H1 (cell line): ENCODE measurements at regions not wholly inside any gene's neighbourhood (a gene's known extent, or its start where the extent isn't known, plus 50 kb on each side); places are given as distances from the start of the nearest gene placed in this dataset.

Experiments
- CTCF ChIA-PET: fragments of 300-600 bp; sonication (Branson Sonifier 250); formaldehyde crosslinking; loops from one replicate; lab custom pipeline; 2021; ENCODE audit not compliant: partially characterized antibody; lab: Charles Lee
- POLR2A ChIA-PET: fragments of 300-600 bp; sonication (Branson Sonifier 250); formaldehyde crosslinking; loops from one replicate; lab custom pipeline; 2021; ENCODE audit warnings: inconsistent platforms; ENCODE audit not compliant: partially characterized antibody; lab: Charles Lee
- DNase-seq, 2 experiments: peaks; one replicate each; pipeline versions ENCODE4 v3.0.0 to v3.0.0-alpha.2; 2010 to 2022; ENCODE audit warnings: low spot score in 2 of 2, low read depth in 1 of 2, mixed read lengths in 1 of 2
- FAIRE-seq: peaks from 2 replicates; lab custom pipeline; 2011; peaks lifted over from hg19 to GRCh38; lab: Jason Lieb, UNC
- H2AFZ ChIP-seq: 2 replicates; pipeline ENCODE4 v1.8.1; 2012; ENCODE audit warnings: low read length, inconsistent platforms
- H2AK5ac ChIP-seq: 2 replicates; pipeline ENCODE4 v1.6.1; 2013; ENCODE audit warnings: low read depth, low read length
- H2BK120ac ChIP-seq: replicated peaks from 2 replicates; pipeline ENCODE3; 2013; ENCODE audit warnings: low read depth, low read length, inconsistent platforms
- H2BK12ac ChIP-seq: 2 replicates; pipeline ENCODE4 v1.6.1; 2013; ENCODE audit warnings: low read depth, low read length
- H2BK15ac ChIP-seq: 2 replicates; pipeline ENCODE4 v1.6.1; 2013; ENCODE audit warnings: low read length
- H2BK20ac ChIP-seq: 2 replicates; pipeline ENCODE4 v1.6.1; 2013; ENCODE audit warnings: low read length
- H2BK5ac ChIP-seq: 2 replicates; pipeline ENCODE4 v1.6.1; 2013; ENCODE audit warnings: low read depth, low read length
- H3K14ac ChIP-seq: 2 replicates; pipeline ENCODE4 v1.6.1; 2013; ENCODE audit warnings: inconsistent platforms; ENCODE audit not compliant: insufficient read length
- H3K18ac ChIP-seq: 2 replicates; pipeline ENCODE4 v1.6.1; 2013; ENCODE audit warnings: low read length; ENCODE audit errors: extremely low read depth
- H3K23ac ChIP-seq: 2 replicates; pipeline ENCODE4 v1.6.1; 2013; ENCODE audit warnings: inconsistent platforms; ENCODE audit not compliant: insufficient read length
- H3K23me2 ChIP-seq: 2 replicates; pipeline ENCODE4 v1.6.1; 2013; ENCODE audit warnings: low read depth, low read length
- H3K27ac ChIP-seq: 2 replicates; pipeline ENCODE4 v1.6.1; 2011; ENCODE audit warnings: low read depth, low read length, inconsistent platforms
- H3K27me3 ChIP-seq, 4 experiments: replicated peaks in 1 of 4; 1 replicate in 1 of 4; 2 replicates in 3 of 4; pipeline versions ENCODE4 v1.6.1 to v1.8.1; 2011 to 2013; ENCODE audit warnings: low read length in 3 of 4, mild to moderate bottlenecking in 3 of 4, inconsistent platforms in 2 of 4, mixed read lengths in 2 of 4, moderate library complexity in 1 of 4; ENCODE audit not compliant: control insufficient read depth in 3 of 4, insufficient read depth in 3 of 4; ENCODE audit errors: extremely low read depth in 1 of 4
- H3K36me3 ChIP-seq, 4 experiments: 2 replicates each; pipeline versions ENCODE4 v1.6.1 to v1.8.1; 2011 to 2013; ENCODE audit warnings: mild to moderate bottlenecking in 4 of 4, low read length in 3 of 4, moderate library complexity in 2 of 4, control low read depth in 1 of 4, inconsistent platforms in 1 of 4; ENCODE audit not compliant: insufficient read depth in 4 of 4, control insufficient read depth in 2 of 4
- H3K4ac ChIP-seq: replicated peaks from 2 replicates; pipeline ENCODE3; 2013; ENCODE audit warnings: low read length, low read depth, mixed read lengths, inconsistent platforms; ENCODE audit not compliant: insufficient read length
- H3K4me1 ChIP-seq, 4 experiments: replicated peaks in 1 of 4; 1 replicate in 1 of 4; 2 replicates in 3 of 4; pipeline versions ENCODE4 v1.6.1 to v1.8.1; 2011 to 2013; ENCODE audit warnings: low read length in 3 of 4, inconsistent platforms in 2 of 4, mixed read lengths in 1 of 4; ENCODE audit not compliant: insufficient read depth in 4 of 4, control insufficient read depth in 3 of 4
- H3K4me2 ChIP-seq, 2 experiments: 2 replicates each; pipeline versions ENCODE4 v1.6.1 to v1.8.1; 2011 to 2013; ENCODE audit warnings: low read depth in 2 of 2, low read length in 2 of 2, control low read depth in 1 of 2, inconsistent platforms in 1 of 2, mild to moderate bottlenecking in 1 of 2; ENCODE audit not compliant: insufficient read depth in 1 of 2
- H3K4me3 ChIP-seq, 4 experiments: fragments of 200-600, 300-600 bp in 1 of 4; sonication (generic), shearing (Covaris generic), sonication (Bioruptor Twin) in 1 of 4; 2 replicates each; pipeline versions ENCODE4 v1.5.1 to v1.8.1; 2011 to 2016; ENCODE audit warnings: low read length in 4 of 4, low read depth in 3 of 4, control low read depth in 2 of 4, inconsistent platforms in 2 of 4, mild to moderate bottlenecking in 2 of 4, mixed read lengths in 1 of 4, moderate library complexity in 1 of 4; ENCODE audit not compliant: insufficient read depth in 2 of 4; ENCODE audit errors: extremely low read depth in 1 of 4
- H3K56ac ChIP-seq: replicated peaks from 2 replicates; pipeline ENCODE3; 2013; ENCODE audit warnings: low read depth, mild to moderate bottlenecking, mixed read lengths, low read length, inconsistent platforms; ENCODE audit not compliant: insufficient read length
- H3K79me1 ChIP-seq: 2 replicates; pipeline ENCODE4 v1.6.1; 2013; ENCODE audit warnings: low read depth, low read length, control low read depth
- H3K79me2 ChIP-seq, 2 experiments: 2 replicates each; pipeline versions ENCODE4 v1.6.1 to v1.8.1; 2012 to 2013; ENCODE audit warnings: low read length in 2 of 2, mild to moderate bottlenecking in 2 of 2, inconsistent platforms in 1 of 2; ENCODE audit not compliant: insufficient read depth in 2 of 2, control insufficient read depth in 1 of 2
- H3K9ac ChIP-seq, 4 experiments: replicated peaks in 1 of 4; 1 replicate in 1 of 4; 2 replicates in 3 of 4; pipeline versions ENCODE4 v1.6.1 to v1.8.1; 2011 to 2013; ENCODE audit warnings: low read depth in 3 of 4, low read length in 3 of 4, control low read depth in 2 of 4, mild to moderate bottlenecking in 2 of 4, moderate library complexity in 2 of 4, inconsistent platforms in 1 of 4; ENCODE audit errors: extremely low read depth in 1 of 4
- H3K9me3 ChIP-seq, 2 experiments: 2 replicates each; pipeline versions ENCODE4 v1.6.1 to v1.8.1; 2012 to 2013; ENCODE audit warnings: mild to moderate bottlenecking in 2 of 2, moderate library complexity in 2 of 2, control low read depth in 1 of 2, inconsistent platforms in 1 of 2, low read depth in 1 of 2, low read length in 1 of 2, mixed read lengths in 1 of 2; ENCODE audit not compliant: insufficient read depth in 2 of 2
- H4K20me1 ChIP-seq, 2 experiments: replicated peaks in 1 of 2; 2 replicates each; pipeline versions ENCODE3 to v1.8.1; 2011 to 2013; ENCODE audit warnings: inconsistent platforms in 2 of 2, low read length in 2 of 2, mild to moderate bottlenecking in 1 of 2; ENCODE audit not compliant: insufficient read depth in 2 of 2, control insufficient read depth in 1 of 2
- H4K5ac ChIP-seq: 2 replicates; pipeline ENCODE4 v1.6.1; 2013; ENCODE audit warnings: low read length, low read depth, mixed read lengths, inconsistent platforms; ENCODE audit not compliant: insufficient read length
- H4K8ac ChIP-seq: 2 replicates; pipeline ENCODE4 v1.8.0; 2013; ENCODE audit warnings: mild to moderate bottlenecking, moderate library complexity, low read length, inconsistent platforms; ENCODE audit not compliant: insufficient read depth; ENCODE audit errors: extremely low read depth
- H4K91ac ChIP-seq: replicated peaks from 2 replicates; pipeline ENCODE3; 2013; ENCODE audit warnings: low read length, mixed read lengths, inconsistent platforms; ENCODE audit not compliant: insufficient read length
- ASH2L ChIP-seq: fragments of 200-600, 300-600 bp; sonication (generic); IDR thresholded peaks from one replicate; pipeline ENCODE4 v1.7.1; 2017; ENCODE audit warnings: low read length
- BACH1 ChIP-seq: IDR thresholded peaks from 2 replicates; pipeline ENCODE4 v1.6.1; 2012; ENCODE audit warnings: low read length, improper control_type of control experiment
- EP300 ChIP-seq, 2 experiments: IDR thresholded peaks; 1 replicate in 1 of 2; 2 replicates in 1 of 2; pipeline ENCODE4 v1.6.1; 2011 to 2012; ENCODE audit warnings: low read depth in 2 of 2, low read length in 2 of 2, mild to moderate bottlenecking in 2 of 2, borderline replicate concordance in 1 of 2, inconsistent platforms in 1 of 2, moderate library complexity in 1 of 2
- HDAC6 ChIP-seq: IDR thresholded peaks from one replicate; pipeline ENCODE4 v1.7.1; 2012; ENCODE audit warnings: low read depth, mild to moderate bottlenecking, inconsistent platforms, low read length, moderate library complexity
- KDM1A ChIP-seq: fragments of 200-600, 300-600 bp; sonication (generic); IDR thresholded peaks from 2 replicates; pipeline ENCODE4 v1.7.1; 2016; ENCODE audit warnings: mild to moderate bottlenecking, low read length, borderline replicate concordance
- KDM4A ChIP-seq: IDR thresholded peaks from one replicate; pipeline ENCODE4 v1.7.1; 2012; ENCODE audit warnings: low read depth, mild to moderate bottlenecking, moderate library complexity, low read length, inconsistent platforms; ENCODE audit not compliant: severe bottlenecking
- PHF8 ChIP-seq: fragments of 200-600 bp; sonication (generic); conservative IDR thresholded peaks from 2 replicates; pipeline ENCODE4 v1.7.1; 2012; ENCODE audit warnings: low read depth, mild to moderate bottlenecking, inconsistent platforms, low read length, moderate library complexity
- POLR2A ChIP-seq, 2 experiments: IDR thresholded peaks; 1 replicate in 1 of 2; 2 replicates in 1 of 2; pipeline ENCODE4 v1.6.1; 2011; ENCODE audit warnings: low read depth in 2 of 2, low read length in 2 of 2, mild to moderate bottlenecking in 2 of 2; ENCODE audit errors: control extremely low read depth in 1 of 2
- POLR2AphosphoS5 ChIP-seq: IDR thresholded peaks from 2 replicates; pipeline ENCODE4 v1.6.1; 2011; ENCODE audit warnings: low read depth, low read length
- RFX5 ChIP-seq: IDR thresholded peaks from 2 replicates; pipeline ENCODE4 v1.6.1; 2011; ENCODE audit warnings: low read depth, low read length, improper control_type of control experiment, borderline replicate concordance
- RNF2 ChIP-seq: fragments of 200-900, 300-1000 bp; sonication (generic); IDR thresholded peaks from 2 replicates; pipeline ENCODE4 v1.7.1; 2016; ENCODE audit warnings: borderline replicate concordance, low read depth, mild to moderate bottlenecking, antibody characterized with exemption, low read length; ENCODE audit not compliant: poor library complexity, severe bottlenecking; ENCODE audit errors: missing control alignments
- RXRA ChIP-seq: IDR thresholded peaks from 2 replicates; pipeline ENCODE4 v1.6.1; 2011; ENCODE audit warnings: low read depth, mild to moderate bottlenecking, low read length, moderate library complexity; ENCODE audit not compliant: insufficient read depth
- SIX5 ChIP-seq: IDR thresholded peaks from 2 replicates; pipeline ENCODE4 v1.6.1; 2011; ENCODE audit warnings: mild to moderate bottlenecking, low read depth, low read length
- SP4 ChIP-seq: IDR thresholded peaks from 2 replicates; pipeline ENCODE4 v1.6.1; 2012; ENCODE audit warnings: low read length, inconsistent platforms
- TEAD4 ChIP-seq: IDR thresholded peaks from 2 replicates; pipeline ENCODE4 v1.6.1; 2012; ENCODE audit warnings: low read depth, low read length, inconsistent platforms, mixed read lengths
- WGBS, 2 experiments: shearing (Covaris generic) in 1 of 2; methylation state at CpG; one replicate each; pipeline versions ENCODE4 v1.1.6 to v1.1.7; 2013 to 2015; ENCODE audit warnings: low lambda C conversion rate in 2 of 2, mixed read lengths in 2 of 2, inconsistent platforms in 1 of 2, low coverage in 1 of 2, missing lambda C conversion rate in 1 of 2; ENCODE audit not compliant: insufficient replicate concordance in 2 of 2, insufficient coverage in 1 of 2, insufficient read length in 1 of 2; ENCODE audit errors: extremely low coverage in 1 of 2, missing lambda C conversion rate in 1 of 2; 5-methylcytosine and 5-hydroxymethylcytosine counted together

DNA sequence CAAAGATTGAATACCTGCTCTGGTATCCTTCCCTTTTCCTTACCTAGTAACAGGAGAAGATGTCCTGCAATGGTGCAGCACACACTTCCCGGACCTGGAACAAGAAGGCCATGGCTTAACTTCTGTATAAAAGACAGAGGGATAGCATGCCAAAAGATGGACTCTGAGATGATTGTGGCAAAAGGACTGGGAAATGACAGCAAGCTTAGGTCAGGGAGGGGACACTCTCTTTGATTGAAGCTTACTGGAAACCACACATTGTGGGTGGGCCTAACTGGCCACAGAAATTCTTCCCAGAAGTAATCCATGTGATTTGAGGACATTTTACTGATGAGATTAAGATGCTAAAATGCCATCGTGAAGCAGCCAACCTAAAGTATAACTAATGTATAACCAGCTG, 71.0 kb upstream of the OTUD4 start:
- no peak overlapping the region for H2AFZ ChIP-seq
- H3K79me2 ChIP-seq, result no peaks in the 10 kb centered on the region
- H3K9me3 ChIP-seq, result no peaks in the 10 kb centered on the region; a peak in 1 of 4 replicates
- H2BK120ac ChIP-seq, result no peak overlapping the region
- WGBS, 2 experiments, result 94% methylated on average over 2 of the region's 2 CpGs; no CpG with 5 or more reads in 1 of the 2 experiments
- H3K4ac ChIP-seq, result no peak overlapping the region
- H3K23me2 ChIP-seq, result no peaks in the 10 kb centered on the region
- no peak overlapping the region for H3K14ac ChIP-seq
- H3K4me1 ChIP-seq, result no peaks in the 10 kb centered on the region
- H2BK12ac ChIP-seq, result no peak overlapping the region
- no peak overlapping the region for H2AK5ac ChIP-seq
- H3K9ac ChIP-seq, result no peak overlapping the region
- no peak overlapping the region for H3K56ac ChIP-seq
- no peak for DNase-seq
- no peak overlapping the region for H3K4me2 ChIP-seq
- no peak overlapping the region for H4K5ac ChIP-seq
- no peak overlapping the region for H3K18ac ChIP-seq
- H3K4me3 ChIP-seq, result no peak overlapping the region
- H2BK15ac ChIP-seq, result no peak overlapping the region
- no peak overlapping the region for H2BK5ac ChIP-seq
- ChIA-PET CTCF (interaction anchor here (0.7 kb wide), 1 partner anchor 306 kb away, joined by 3 read pairs; no protein-coding TSS in a partner anchor), POLR2A (interaction anchor here (1.4 kb wide), 1 partner anchor 8 kb away, joined by 4 read pairs; no protein-coding TSS in a partner anchor)
- H3K79me1 ChIP-seq, result no peaks in the 10 kb centered on the region
- no peak for FAIRE-seq
- no peak overlapping the region for H3K27ac ChIP-seq
- no peaks in the 10 kb centered on the region for H3K36me3 ChIP-seq
- H4K20me1 ChIP-seq, result no peaks in the 10 kb centered on the region
- H2BK20ac ChIP-seq, result no peak overlapping the region
- no peaks in the 10 kb centered on the region for H3K27me3 ChIP-seq
- H4K91ac ChIP-seq, result no peak overlapping the region
- no peak overlapping the region for H4K8ac ChIP-seq
- no peak overlapping the region for H3K23ac ChIP-seq
- no peak for TF ChIP-seq PHF8
- no peak for TF ChIP-seq ASH2L
- TF ChIP-seq RXRA, result no peak
- no peak for TF ChIP-seq SIX5
- no peak for TF ChIP-seq EP300 (IDR thresholded peaks at IDR 0.05; ENCODE audit: borderline replicate concordance in 1 of 2, low read depth in 2 of 2, low read length in 2 of 2)
- no peak for TF ChIP-seq SP4
- TF ChIP-seq KDM1A, result no peak
- no peak for TF ChIP-seq HDAC6
- no peak for TF ChIP-seq POLR2AphosphoS5
- no peak for TF ChIP-seq RFX5
- TF ChIP-seq BACH1, result no peak
- no peak for TF ChIP-seq RNF2
- TF ChIP-seq POLR2A (IDR thresholded peaks at IDR 0.05; ENCODE audit: control extremely low read depth in 1 of 2, low read depth in 2 of 2, low read length in 2 of 2), result no peak
- no peak for TF ChIP-seq TEAD4
- no peak for TF ChIP-seq KDM4A
